ENCODE measurements at regions not wholly inside any gene's neighbourhood (a gene's known extent, or its start where the extent isn't known, plus 50 kb on each side); places are given as distances from the start of the nearest gene placed in this dataset.

DNA sequence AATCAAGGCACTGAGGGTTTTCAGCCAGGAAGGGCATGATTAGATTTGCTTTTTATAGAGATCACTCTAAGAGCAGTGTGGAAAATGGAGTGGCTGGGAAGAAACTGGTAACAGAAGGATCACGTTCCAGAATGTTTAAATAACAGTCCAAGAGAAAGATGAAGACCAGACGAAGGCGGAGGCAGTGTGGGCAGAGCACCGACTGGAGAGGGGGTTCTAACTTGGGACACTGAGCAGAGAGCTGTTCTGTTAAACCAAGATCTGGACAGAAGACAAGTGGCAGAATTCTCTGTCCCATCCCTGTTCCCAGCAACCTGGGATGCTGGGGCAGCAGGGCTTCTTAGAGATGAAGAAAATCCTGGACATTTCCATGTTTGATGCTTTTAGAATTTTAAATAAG, 249.1 kb upstream of the NR4A3 start:
- TF ChIP-seq GABPA (IDR thresholded peaks at IDR 0.05; ENCODE audit: low read depth) (no peak), YY1 (IDR thresholded peaks at IDR 0.05; ENCODE audit: low read depth) (no peak)
